ENCODE measurements at regions not wholly inside any gene's neighbourhood (a gene's known extent, or its start where the extent isn't known, plus 50 kb on each side); places are given as distances from the start of the nearest gene placed in this dataset.

GRCh38 chr2:52844701-52845423, 922.7 kb upstream of the CHAC2 start:
- no peak overlapping the region for H3K4me3 ChIP-seq (ENCODE audit: control insufficient read depth, low read depth, low read length)
- DNase-seq (ENCODE audit: low read depth): no peak
- no peak for TF ChIP-seq CTCF (conservative IDR thresholded peaks at IDR 0.05; ENCODE audit: control insufficient read depth, insufficient read depth, low read depth, low read length)

- no peak for TF ChIP-seq CTCF (conservative IDR thresholded peaks at IDR 0.05; ENCODE audit: control insufficient read depth, insufficient read depth, low read depth, low read length)
- H3K4me3 ChIP-seq (ENCODE audit: control insufficient read depth, low read depth, low read length): no peak overlapping the region
- DNase-seq (ENCODE audit: low read depth): no peak
These were observed 931.7 kb upstream of the CHAC2 start for GRCh38 chr2:52835909-52836308.

- TF ChIP-seq CTCF (conservative IDR thresholded peaks at IDR 0.05; ENCODE audit: control insufficient read depth, insufficient read depth, low read depth, low read length): no peak
- DNase-seq (ENCODE audit: low read depth): no peak
- H3K4me3 ChIP-seq (ENCODE audit: control insufficient read depth, low read depth, low read length): no peak overlapping the region
These were observed 936.4 kb upstream of the CHAC2 start for GRCh38 chr2:52831216-52831615.

- no peak for TF ChIP-seq CTCF (conservative IDR thresholded peaks at IDR 0.05; ENCODE audit: control insufficient read depth, insufficient read depth, low read depth, low read length)
- no peak for DNase-seq (ENCODE audit: low read depth)
- no peak overlapping the region for H3K4me3 ChIP-seq (ENCODE audit: control insufficient read depth, low read depth, low read length)
These were observed 939.5 kb upstream of the CHAC2 start for GRCh38 chr2:52828112-52828511.

- no peak overlapping the region for H3K4me3 ChIP-seq (ENCODE audit: control insufficient read depth, low read depth, low read length)
- no peak for TF ChIP-seq CTCF (conservative IDR thresholded peaks at IDR 0.05; ENCODE audit: control insufficient read depth, insufficient read depth, low read depth, low read length)
- DNase-seq (ENCODE audit: low read depth): no peak
These were observed 946.0 kb upstream of the CHAC2 start for GRCh38 chr2:52821631-52822030.

- TF ChIP-seq CTCF (conservative IDR thresholded peaks at IDR 0.05; ENCODE audit: control insufficient read depth, insufficient read depth, low read depth, low read length): no peak
- DNase-seq (ENCODE audit: low read depth): no peak
- H3K4me3 ChIP-seq (ENCODE audit: control insufficient read depth, low read depth, low read length): no peak overlapping the region
These were observed 948.6 kb upstream of the CHAC2 start for GRCh38 chr2:52818958-52819357.

GRCh38 chr2:52810460-52810859, 957.1 kb upstream of the CHAC2 start:
- H3K4me3 ChIP-seq (ENCODE audit: control insufficient read depth, low read depth, low read length): no peak overlapping the region
- peak; percentile 33 for DNase-seq (ENCODE audit: low read depth)
- TF ChIP-seq CTCF (conservative IDR thresholded peaks at IDR 0.05; ENCODE audit: control insufficient read depth, insufficient read depth, low read depth, low read length): peak; percentile 35
